Astrocyte (in vitro differentiated cells and primary cell): ENCODE measurements at regions not wholly inside any gene's neighbourhood (a gene's known extent, or its start where the extent isn't known, plus 50 kb on each side); places are given as distances from the start of the nearest gene placed in this dataset.
A peak's percentile ranks its signal among the peaks of the same experiment; 100 is the strongest.

ENCODE experiments used
- DNase-seq: peaks from one replicate; pipeline ENCODE4 v3.0.0-alpha.2; 2010; ENCODE audit warnings: low read depth
- FAIRE-seq: peaks from 2 replicates; lab custom pipeline; 2011; peaks lifted over from hg19 to GRCh38; lab: Jason Lieb, UNC
- H2AFZ ChIP-seq: 2 replicates; pipeline ENCODE4 v1.6.0; 2012; ENCODE audit warnings: low read depth, low read length, inconsistent platforms
- H3K27ac ChIP-seq: 2 replicates; pipeline ENCODE4 v1.5.1; 2011; ENCODE audit warnings: low read depth, low read length, inconsistent platforms
- H3K27me3 ChIP-seq: 2 replicates; pipeline ENCODE4 v1.6.0; 2011; ENCODE audit warnings: low read length, inconsistent platforms; ENCODE audit not compliant: insufficient read depth
- H3K36me3 ChIP-seq: 2 replicates; pipeline ENCODE4 v1.5.1; 2011; ENCODE audit warnings: low read length, inconsistent platforms; ENCODE audit not compliant: insufficient read depth
- H3K4me1 ChIP-seq: 2 replicates; pipeline ENCODE4 v1.5.1; 2011; ENCODE audit warnings: low read length, inconsistent platforms; ENCODE audit not compliant: insufficient read depth
- H3K4me2 ChIP-seq: 2 replicates; pipeline ENCODE4 v1.6.0; 2012; ENCODE audit warnings: low read length, inconsistent platforms
- H3K4me3 ChIP-seq: 2 replicates; pipeline ENCODE4 v1.5.1; 2011; ENCODE audit warnings: low read depth, mild to moderate bottlenecking, low read length, inconsistent platforms; ENCODE audit not compliant: insufficient read depth
- H3K79me2 ChIP-seq: 2 replicates; pipeline ENCODE4 v1.6.0; 2012; ENCODE audit warnings: mild to moderate bottlenecking, low read length, inconsistent platforms; ENCODE audit not compliant: insufficient read depth
- H3K9ac ChIP-seq: 2 replicates; pipeline ENCODE4 v1.6.0; 2012; ENCODE audit warnings: mild to moderate bottlenecking, low read length, inconsistent platforms
- H3K9me3 ChIP-seq: 2 replicates; pipeline ENCODE4 v1.5.1; 2012; ENCODE audit warnings: low read depth, mild to moderate bottlenecking, low read length, inconsistent platforms; ENCODE audit not compliant: insufficient read depth
- H4K20me1 ChIP-seq: 2 replicates; pipeline ENCODE4 v1.6.0; 2012; ENCODE audit warnings: low read length, inconsistent platforms; ENCODE audit not compliant: insufficient read depth
- H3K27ac Mint-ChIP-seq: one replicate; pipeline ENCODE4 v1.8.0; 2021; ENCODE audit warnings: mild to moderate bottlenecking, mixed read lengths; ENCODE audit not compliant: unreplicated experiment
- H3K27me3 Mint-ChIP-seq: one replicate; pipeline ENCODE4 v1.8.0; 2021; ENCODE audit warnings: low read depth, mixed read lengths; ENCODE audit not compliant: unreplicated experiment
- H3K36me3 Mint-ChIP-seq: one replicate; pipeline ENCODE4 v1.8.0; 2021; ENCODE audit warnings: low read depth, mixed read lengths; ENCODE audit not compliant: unreplicated experiment
- H3K4me1 Mint-ChIP-seq: one replicate; pipeline ENCODE4 v1.8.0; 2021; ENCODE audit warnings: low read depth, mixed read lengths; ENCODE audit not compliant: unreplicated experiment
- H3K4me3 Mint-ChIP-seq: one replicate; pipeline ENCODE4 v1.8.0; 2021; ENCODE audit warnings: mild to moderate bottlenecking, moderate library complexity, mixed read lengths; ENCODE audit not compliant: unreplicated experiment
- H3K9me3 Mint-ChIP-seq: one replicate; pipeline ENCODE4 v1.8.0; 2021; ENCODE audit warnings: mild to moderate bottlenecking, mixed read lengths; ENCODE audit not compliant: unreplicated experiment
- EZH2 ChIP-seq: IDR thresholded peaks from 2 replicates; pipeline ENCODE4 v1.6.1; 2012; ENCODE audit warnings: mild to moderate bottlenecking, low read length, inconsistent platforms; ENCODE audit not compliant: insufficient read depth
- TF ChIP-seq, protein P1 (sequence below): IDR thresholded peaks from 2 replicates; pipeline ENCODE4 v1.5.1; 2011; ENCODE audit warnings: low read depth, mild to moderate bottlenecking, inconsistent platforms, low read length, moderate library complexity; ENCODE audit not compliant: insufficient read depth

DNA sequence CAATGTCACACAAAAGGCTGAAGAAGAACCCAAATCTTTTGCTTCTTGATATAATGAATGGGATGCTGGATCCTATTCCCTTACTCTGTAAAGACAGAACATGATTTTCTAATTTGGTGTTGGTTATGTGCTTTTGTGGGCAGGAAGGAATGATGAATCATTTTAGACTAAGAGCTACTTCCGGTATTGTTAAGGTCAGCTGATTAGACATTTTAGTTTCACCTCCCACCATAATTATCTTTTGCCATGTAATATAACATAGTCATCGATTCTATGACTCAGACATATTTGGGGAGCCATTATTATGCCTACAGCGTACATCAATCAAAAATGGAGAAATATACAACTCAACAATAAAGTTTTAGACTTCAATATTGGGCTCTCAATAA is 265.3 kb downstream of the ZNF674 start:
- H3K4me2 ChIP-seq, result peak overlapping the region; percentile 66

DNA sequence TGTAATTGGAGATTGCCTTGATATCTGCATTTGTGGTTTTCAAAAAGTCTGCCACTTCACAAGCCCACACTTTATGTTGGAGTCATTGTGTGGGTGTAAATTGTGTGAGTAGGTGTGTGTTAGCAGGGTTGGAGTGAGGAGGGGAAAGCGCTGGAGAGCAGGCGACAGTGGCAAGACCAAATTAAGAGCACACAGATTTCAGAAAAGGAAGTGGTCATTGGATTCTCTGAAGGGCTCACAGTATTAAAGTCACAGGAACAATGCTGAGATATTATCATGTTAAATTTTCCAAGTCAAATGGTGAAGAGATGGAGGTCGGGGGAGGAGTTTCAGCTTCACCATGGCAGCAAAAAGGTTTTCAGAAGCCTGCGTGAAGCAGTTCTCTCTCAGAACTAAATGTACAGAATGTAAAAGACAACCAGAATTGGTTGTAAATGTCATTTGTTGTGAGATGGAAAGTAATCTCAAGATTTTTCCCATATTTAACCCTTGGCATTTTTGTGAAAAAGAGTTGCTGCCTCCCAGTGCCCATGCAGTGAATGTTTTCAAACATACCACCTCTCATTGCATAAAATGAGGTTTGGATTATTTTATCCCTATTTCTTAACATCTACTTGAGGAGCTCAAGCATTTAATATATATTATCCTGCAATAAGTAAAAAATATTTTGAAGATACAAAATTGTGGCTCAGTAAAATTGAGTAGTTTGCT is 265.9 kb downstream of the ZNF674 start:
- no peaks in the 10 kb centered on the region for H3K27me3 ChIP-seq
- FAIRE-seq (no peak), DNase-seq (no peak)
- peak overlapping the region; percentile 60 for H2AFZ ChIP-seq
- no peaks in the 10 kb centered on the region for H3K79me2 ChIP-seq
- no peak overlapping the region for H3K4me3 Mint-ChIP-seq
- peaks cover 11% of the 10 kb centered on the region for H3K4me1 ChIP-seq
- no peaks in the 10 kb centered on the region for H3K36me3 Mint-ChIP-seq
- no peaks in the 10 kb centered on the region for H3K9me3 Mint-ChIP-seq
- no peaks in the 10 kb centered on the region for H3K27me3 Mint-ChIP-seq
- no peaks in the 10 kb centered on the region for H4K20me1 ChIP-seq
- peak overlapping the region; percentile 73 for H3K27ac Mint-ChIP-seq
- peaks cover 11% of the 10 kb centered on the region for H3K4me1 Mint-ChIP-seq
- H3K4me3 ChIP-seq, result no peak overlapping the region
- peak overlapping the region; percentile 66 for H3K4me2 ChIP-seq
- peak overlapping the region; percentile 30 for H3K9ac ChIP-seq
- no peaks in the 10 kb centered on the region for H3K36me3 ChIP-seq
- no peak for TF ChIP-seq EZH2
- TF ChIP-seq, protein P1, sequence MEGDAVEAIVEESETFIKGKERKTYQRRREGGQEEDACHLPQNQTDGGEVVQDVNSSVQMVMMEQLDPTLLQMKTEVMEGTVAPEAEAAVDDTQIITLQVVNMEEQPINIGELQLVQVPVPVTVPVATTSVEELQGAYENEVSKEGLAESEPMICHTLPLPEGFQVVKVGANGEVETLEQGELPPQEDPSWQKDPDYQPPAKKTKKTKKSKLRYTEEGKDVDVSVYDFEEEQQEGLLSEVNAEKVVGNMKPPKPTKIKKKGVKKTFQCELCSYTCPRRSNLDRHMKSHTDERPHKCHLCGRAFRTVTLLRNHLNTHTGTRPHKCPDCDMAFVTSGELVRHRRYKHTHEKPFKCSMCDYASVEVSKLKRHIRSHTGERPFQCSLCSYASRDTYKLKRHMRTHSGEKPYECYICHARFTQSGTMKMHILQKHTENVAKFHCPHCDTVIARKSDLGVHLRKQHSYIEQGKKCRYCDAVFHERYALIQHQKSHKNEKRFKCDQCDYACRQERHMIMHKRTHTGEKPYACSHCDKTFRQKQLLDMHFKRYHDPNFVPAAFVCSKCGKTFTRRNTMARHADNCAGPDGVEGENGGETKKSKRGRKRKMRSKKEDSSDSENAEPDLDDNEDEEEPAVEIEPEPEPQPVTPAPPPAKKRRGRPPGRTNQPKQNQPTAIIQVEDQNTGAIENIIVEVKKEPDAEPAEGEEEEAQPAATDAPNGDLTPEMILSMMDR, result no peak
- no peaks in the 10 kb centered on the region for H3K9me3 ChIP-seq
- no peak overlapping the region for H3K27ac ChIP-seq

More for the DNA sequence above, 265.3 kb downstream of the ZNF674 start:
- Histone ChIP-seq H3K9ac (no peak overlapping the region), H4K20me1 (no peaks in the 10 kb centered on the region), H2AFZ (no peak overlapping the region), H3K9me3 (no peaks in the 10 kb centered on the region), H3K27ac (no peak overlapping the region), H3K36me3 (no peaks in the 10 kb centered on the region), H3K27me3 (no peaks in the 10 kb centered on the region), H3K4me3 (no peak overlapping the region), H3K4me1 (peaks cover 11% of the 10 kb centered on the region), H3K79me2 (no peaks in the 10 kb centered on the region)
- peak; percentile 53 for DNase-seq
- TF ChIP-seq, protein P1, result no peak
- TF ChIP-seq EZH2, result no peak
- Mint-ChIP-seq H3K27me3 (no peaks in the 10 kb centered on the region), H3K4me1 (peaks cover 11% of the 10 kb centered on the region), H3K9me3 (no peaks in the 10 kb centered on the region), H3K36me3 (no peaks in the 10 kb centered on the region), H3K27ac (peak overlapping the region; percentile 73), H3K4me3 (no peak overlapping the region)
- peak; percentile 99 for FAIRE-seq

DNA sequence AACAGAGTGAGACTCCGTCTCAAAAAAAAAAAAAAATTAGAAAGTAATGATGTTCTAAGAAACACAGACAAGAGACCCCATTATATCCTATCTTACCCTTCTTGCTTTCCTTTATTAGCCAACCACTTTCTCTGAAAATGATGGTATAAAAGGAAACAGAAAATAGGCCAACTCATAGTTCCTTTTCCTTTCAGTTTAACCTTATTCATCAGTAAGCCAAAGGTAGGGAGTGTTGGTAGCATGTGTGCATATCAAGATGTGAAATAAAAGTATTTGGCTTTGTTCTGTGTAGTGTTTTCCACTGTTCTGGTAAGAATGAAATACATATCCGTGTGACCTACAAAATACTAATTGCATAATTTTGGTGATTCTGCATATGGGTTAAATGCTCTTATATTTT is 266.6 kb downstream of the ZNF674 start:
- H3K9ac ChIP-seq, result no peak overlapping the region
- Mint-ChIP-seq H3K4me1 (peaks cover 11% of the 10 kb centered on the region), H3K27ac (peak overlapping the region; percentile 73), H3K36me3 (no peaks in the 10 kb centered on the region), H3K9me3 (peaks cover 1% of the 10 kb centered on the region), H3K27me3 (no peaks in the 10 kb centered on the region), H3K4me3 (no peak overlapping the region)
- H3K9me3 ChIP-seq, result no peaks in the 10 kb centered on the region
- no peaks in the 10 kb centered on the region for H3K79me2 ChIP-seq
- DNase-seq, result no peak
- no peak overlapping the region for H3K27ac ChIP-seq
- no peaks in the 10 kb centered on the region for H4K20me1 ChIP-seq
- H3K4me3 ChIP-seq, result no peak overlapping the region
- peak; percentile 78 for FAIRE-seq
- no peak overlapping the region for H2AFZ ChIP-seq
- no peak for TF ChIP-seq EZH2
- TF ChIP-seq, protein P1, result no peak
- H3K4me2 ChIP-seq, result no peak overlapping the region
- no peaks in the 10 kb centered on the region for H3K36me3 ChIP-seq
- H3K4me1 ChIP-seq, result peaks cover 11% of the 10 kb centered on the region
- no peaks in the 10 kb centered on the region for H3K27me3 ChIP-seq
